Liver (tissue), 7 donors: ENCODE measurements at regions not wholly inside any gene's neighbourhood (a gene's known extent, or its start where the extent isn't known, plus 50 kb on each side); places are given as distances from the start of the nearest gene placed in this dataset.

Source experiments
- DNase-seq: peaks from one replicate; pipeline ENCODE4 v3.0.0-alpha.2; 2017; ENCODE audit warnings: low spot score
- H3K27ac ChIP-seq, 2 donors: one replicate each; pipeline ENCODE4 v1.7.0; 2013; ENCODE audit warnings: inconsistent platforms in 2 of 2, low read length in 2 of 2, control low read depth in 1 of 2, low read depth in 1 of 2, mild to moderate bottlenecking in 1 of 2
- H3K27me3 ChIP-seq, 4 donors: one replicate each; pipeline versions ENCODE4 v1.6.1 to v1.7.0; 2013; ENCODE audit warnings: low read length in 3 of 4, inconsistent platforms in 1 of 4, mild to moderate bottlenecking in 1 of 4, moderate library complexity in 1 of 4; ENCODE audit not compliant: control insufficient read depth in 4 of 4, insufficient read depth in 4 of 4
- H3K36me3 ChIP-seq, 4 donors: one replicate each; pipeline versions ENCODE4 v1.6.1 to v1.7.0; 2013; ENCODE audit warnings: low read length in 3 of 4, mild to moderate bottlenecking in 3 of 4, low read depth in 1 of 4, moderate library complexity in 1 of 4; ENCODE audit not compliant: control insufficient read depth in 4 of 4, insufficient read depth in 3 of 4
- H3K4me1 ChIP-seq, 4 donors: one replicate each; pipeline versions ENCODE4 v1.6.1 to v1.7.0; 2013; ENCODE audit warnings: low read length in 3 of 4, mild to moderate bottlenecking in 3 of 4, moderate library complexity in 1 of 4; ENCODE audit not compliant: control insufficient read depth in 4 of 4, insufficient read depth in 4 of 4
- H3K4me3 ChIP-seq, 3 donors: one replicate each; pipeline versions ENCODE4 v1.6.1 to v1.7.0; 2013; ENCODE audit warnings: low read length in 3 of 3, control low read depth in 1 of 3, low read depth in 1 of 3, mild to moderate bottlenecking in 1 of 3
- H3K9ac ChIP-seq, 2 donors: one replicate each; pipeline ENCODE4 v1.7.0; 2013; ENCODE audit warnings: low read length in 2 of 2, mild to moderate bottlenecking in 2 of 2, moderate library complexity in 2 of 2, control low read depth in 1 of 2, low read depth in 1 of 2
- H3K9me3 ChIP-seq, 4 donors: one replicate each; pipeline versions ENCODE4 v1.6.1 to v1.7.0; 2013; ENCODE audit warnings: low read length in 3 of 4; ENCODE audit not compliant: control insufficient read depth in 4 of 4
- ATF3 ChIP-seq: IDR thresholded peaks from 2 replicates; pipeline ENCODE4 v1.6.1; 2016; ENCODE audit warnings: antibody characterized with exemption
- EGR1 ChIP-seq, 2 donors: IDR thresholded peaks; 2 replicates each; pipeline ENCODE4 v1.6.1; 2016 to 2018; ENCODE audit warnings: antibody characterized with exemption in 2 of 2, low read depth in 2 of 2
- HNF4A ChIP-seq, 2 donors: conservative IDR thresholded peaks; 2 replicates each; pipeline ENCODE4 v1.6.1; 2016; ENCODE audit warnings: antibody characterized with exemption in 2 of 2, mild to moderate bottlenecking in 2 of 2
- HNF4G ChIP-seq: IDR thresholded peaks from 2 replicates; pipeline ENCODE4 v1.6.1; 2016; ENCODE audit warnings: antibody characterized with exemption
- JUND ChIP-seq, 2 donors: IDR thresholded peaks; 2 replicates each; pipeline ENCODE4 v1.6.1; 2016; ENCODE audit warnings: antibody characterized with exemption in 2 of 2
- NR2F2 ChIP-seq: IDR thresholded peaks from 2 replicates; pipeline ENCODE4 v1.6.1; 2016; ENCODE audit warnings: antibody characterized with exemption
- RAD21 ChIP-seq, 2 donors: IDR thresholded peaks; 2 replicates each; pipeline ENCODE4 v1.6.1; 2016; ENCODE audit warnings: antibody characterized with exemption in 2 of 2, mild to moderate bottlenecking in 2 of 2
- REST ChIP-seq: IDR thresholded peaks from 2 replicates; pipeline ENCODE4 v1.6.1; 2016; ENCODE audit warnings: antibody characterized with exemption, mild to moderate bottlenecking
- RXRA ChIP-seq, 2 donors: IDR thresholded peaks; 2 replicates each; pipeline ENCODE4 v1.6.1; 2017 to 2018; ENCODE audit warnings: antibody characterized with exemption in 2 of 2, mild to moderate bottlenecking in 1 of 2
- TAF1 ChIP-seq: conservative IDR thresholded peaks from 2 replicates; pipeline ENCODE4 v1.6.1; 2016; ENCODE audit warnings: antibody characterized with exemption, mild to moderate bottlenecking
- YY1 ChIP-seq: IDR thresholded peaks from 2 replicates; pipeline ENCODE4 v1.6.1; 2016; ENCODE audit warnings: antibody characterized with exemption, mild to moderate bottlenecking
- ZBTB33 ChIP-seq: IDR thresholded peaks from 2 replicates; pipeline ENCODE4 v1.6.1; 2016; ENCODE audit warnings: antibody characterized with exemption
- whole genome bisulfite sequencing: extraction: QIAGEN DNeasy Blood & Tissue Kit; methylation state at CpG from one replicate; pipeline ENCODE4 v1.1.7; 2013; 5-methylcytosine and 5-hydroxymethylcytosine counted together
- donor health status: healthy.
- donor health status: healthy.
- donor health status: healthy.
- donor health status: healthy.

- no peak overlapping the region for H3K27ac ChIP-seq
- H3K9me3 ChIP-seq = no peaks in the 10 kb centered on the region
- H3K36me3 ChIP-seq = no peaks in the 10 kb centered on the region
- no peaks in the 10 kb centered on the region for H3K27me3 ChIP-seq
- DNase-seq = no peak
- no peaks in the 10 kb centered on the region for H3K4me1 ChIP-seq
- no peak for TF ChIP-seq YY1
- TF ChIP-seq NR2F2 = peak; percentile 24
- H3K9ac ChIP-seq = no peak overlapping the region
- no peak overlapping the region for H3K4me3 ChIP-seq
These were observed 252.2 kb downstream of the ELAVL2 start for GRCh38 chr9:23573800-23574199.

- TF ChIP-seq NR2F2 = no peak
- TF ChIP-seq ZBTB33 = no peak
- TF ChIP-seq REST = no peak
- no peak for TF ChIP-seq YY1
- no peak for TF ChIP-seq ATF3
- TF ChIP-seq EGR1 (IDR thresholded peaks at IDR 0.05; ENCODE audit: low read depth in 2 of 2) = no peak
- TF ChIP-seq RXRA (IDR thresholded peaks at IDR 0.05) = no peak
- no peak for TF ChIP-seq TAF1
- TF ChIP-seq JUND (IDR thresholded peaks at IDR 0.05) = no peak
- no peak for TF ChIP-seq HNF4A (conservative IDR thresholded peaks at IDR 0.05)
- no peak for TF ChIP-seq HNF4G
- TF ChIP-seq RAD21 (IDR thresholded peaks at IDR 0.05) = no peak
- Histone ChIP-seq H3K9me3 (no peaks in the 10 kb centered on the region), H3K4me3 (no peak overlapping the region), H3K4me1 (no peaks in the 10 kb centered on the region), H3K27ac (no peak overlapping the region), H3K9ac (no peak overlapping the region), H3K27me3 (no peaks in the 10 kb centered on the region), H3K36me3 (no peaks in the 10 kb centered on the region)
- WGBS = 22% methylated on average over 1 of the region's 1 CpG
- no peak for DNase-seq
These were observed 248.4 kb downstream of the ELAVL2 start for GRCh38 chr9:23577611-23578010.

- H3K9ac ChIP-seq = no peak overlapping the region
- H3K4me3 ChIP-seq = no peak overlapping the region
- peaks cover 0 to 2% (median 0%) of the 10 kb centered on the region in 4 donors for H3K9me3 ChIP-seq
- H3K27me3 ChIP-seq = no peaks in the 10 kb centered on the region
- no peak overlapping the region for H3K27ac ChIP-seq
- no peak for DNase-seq
- H3K4me1 ChIP-seq = no peaks in the 10 kb centered on the region
- 74% methylated on average over 3 of the region's 3 CpGs for WGBS
- H3K36me3 ChIP-seq = no peaks in the 10 kb centered on the region
- no peak for TF ChIP-seq RXRA (IDR thresholded peaks at IDR 0.05)
- TF ChIP-seq JUND (IDR thresholded peaks at IDR 0.05) = no peak
These were observed 244.1 kb downstream of the ELAVL2 start for GRCh38 chr9:23581931-23582330.
